PC-3 (cell line): ENCODE measurements at regions not wholly inside any gene's neighbourhood (a gene's known extent, or its start where the extent isn't known, plus 50 kb on each side); places are given as distances from the start of the nearest gene placed in this dataset.

Experiments
- EZH2 ChIP-seq: fragments of 300-600 bp; sonication (generic); IDR thresholded peaks from one replicate; pipeline ENCODE4 v1.6.1; 2017; ENCODE audit warnings: antibody characterized with exemption, mild to moderate bottlenecking, low read length; ENCODE audit not compliant: unreplicated experiment
- TF ChIP-seq, protein P1 (sequence below): fragments of 300-600 bp; sonication (generic); conservative IDR thresholded peaks from 2 replicates; pipeline ENCODE4 v1.5.1; 2017; ENCODE audit warnings: antibody characterized with exemption, low read depth, mild to moderate bottlenecking, low read length

DNA sequence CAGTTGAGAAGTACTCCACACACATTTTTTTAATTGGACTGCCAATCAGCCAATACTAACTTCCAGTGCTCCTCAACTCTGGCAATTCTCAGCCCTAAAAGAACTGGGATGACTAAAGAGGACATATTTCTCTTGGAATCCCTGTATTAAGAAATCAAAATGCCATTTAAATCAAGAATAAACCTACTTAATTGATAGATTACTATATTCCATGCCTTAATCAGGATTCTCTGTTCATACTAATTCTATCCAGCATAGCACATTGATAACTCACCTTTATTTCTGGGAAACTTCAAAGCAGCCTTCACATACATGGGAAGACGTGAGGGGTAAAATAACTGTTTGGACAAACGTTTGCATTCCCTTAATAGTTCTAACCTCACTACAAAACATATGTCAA lies 93.0 kb upstream of the DKK2 start:
- TF ChIP-seq, protein P1, sequence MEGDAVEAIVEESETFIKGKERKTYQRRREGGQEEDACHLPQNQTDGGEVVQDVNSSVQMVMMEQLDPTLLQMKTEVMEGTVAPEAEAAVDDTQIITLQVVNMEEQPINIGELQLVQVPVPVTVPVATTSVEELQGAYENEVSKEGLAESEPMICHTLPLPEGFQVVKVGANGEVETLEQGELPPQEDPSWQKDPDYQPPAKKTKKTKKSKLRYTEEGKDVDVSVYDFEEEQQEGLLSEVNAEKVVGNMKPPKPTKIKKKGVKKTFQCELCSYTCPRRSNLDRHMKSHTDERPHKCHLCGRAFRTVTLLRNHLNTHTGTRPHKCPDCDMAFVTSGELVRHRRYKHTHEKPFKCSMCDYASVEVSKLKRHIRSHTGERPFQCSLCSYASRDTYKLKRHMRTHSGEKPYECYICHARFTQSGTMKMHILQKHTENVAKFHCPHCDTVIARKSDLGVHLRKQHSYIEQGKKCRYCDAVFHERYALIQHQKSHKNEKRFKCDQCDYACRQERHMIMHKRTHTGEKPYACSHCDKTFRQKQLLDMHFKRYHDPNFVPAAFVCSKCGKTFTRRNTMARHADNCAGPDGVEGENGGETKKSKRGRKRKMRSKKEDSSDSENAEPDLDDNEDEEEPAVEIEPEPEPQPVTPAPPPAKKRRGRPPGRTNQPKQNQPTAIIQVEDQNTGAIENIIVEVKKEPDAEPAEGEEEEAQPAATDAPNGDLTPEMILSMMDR, result no peak
- TF ChIP-seq EZH2, result no peak
